Suppressor macrophage treated with lipopolysaccharide for 1 hour (primary cell): ENCODE measurements at regions not wholly inside any gene's neighbourhood (a gene's known extent, or its start where the extent isn't known, plus 50 kb on each side); places are given as distances from the start of the nearest gene placed in this dataset.

ENCODE experiments used
- DNase-seq, 3 donors: peaks; one replicate each; pipeline ENCODE4 v3.0.0-alpha.2; 2020 to 2022

DNA sequence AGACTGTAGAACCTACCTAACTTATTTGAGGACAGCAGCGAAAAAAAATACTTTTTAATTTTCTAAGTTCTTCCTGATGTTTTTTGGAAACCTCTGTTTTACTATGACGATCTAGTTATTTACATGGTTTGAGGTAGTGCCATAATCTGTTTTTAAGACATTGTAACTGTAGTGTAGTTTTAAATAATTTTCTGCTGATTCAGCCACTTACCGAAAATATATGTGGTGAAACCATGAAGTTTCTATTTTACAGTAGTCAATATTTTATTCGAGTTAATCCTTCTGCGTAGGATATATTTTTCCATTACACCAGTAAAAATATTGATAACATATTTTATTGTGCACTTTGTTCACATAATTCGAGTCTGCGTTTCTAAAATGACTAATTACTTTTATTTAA lies 121.7 kb upstream of the RRP15 start:
- DNase-seq: no peak

DNA sequence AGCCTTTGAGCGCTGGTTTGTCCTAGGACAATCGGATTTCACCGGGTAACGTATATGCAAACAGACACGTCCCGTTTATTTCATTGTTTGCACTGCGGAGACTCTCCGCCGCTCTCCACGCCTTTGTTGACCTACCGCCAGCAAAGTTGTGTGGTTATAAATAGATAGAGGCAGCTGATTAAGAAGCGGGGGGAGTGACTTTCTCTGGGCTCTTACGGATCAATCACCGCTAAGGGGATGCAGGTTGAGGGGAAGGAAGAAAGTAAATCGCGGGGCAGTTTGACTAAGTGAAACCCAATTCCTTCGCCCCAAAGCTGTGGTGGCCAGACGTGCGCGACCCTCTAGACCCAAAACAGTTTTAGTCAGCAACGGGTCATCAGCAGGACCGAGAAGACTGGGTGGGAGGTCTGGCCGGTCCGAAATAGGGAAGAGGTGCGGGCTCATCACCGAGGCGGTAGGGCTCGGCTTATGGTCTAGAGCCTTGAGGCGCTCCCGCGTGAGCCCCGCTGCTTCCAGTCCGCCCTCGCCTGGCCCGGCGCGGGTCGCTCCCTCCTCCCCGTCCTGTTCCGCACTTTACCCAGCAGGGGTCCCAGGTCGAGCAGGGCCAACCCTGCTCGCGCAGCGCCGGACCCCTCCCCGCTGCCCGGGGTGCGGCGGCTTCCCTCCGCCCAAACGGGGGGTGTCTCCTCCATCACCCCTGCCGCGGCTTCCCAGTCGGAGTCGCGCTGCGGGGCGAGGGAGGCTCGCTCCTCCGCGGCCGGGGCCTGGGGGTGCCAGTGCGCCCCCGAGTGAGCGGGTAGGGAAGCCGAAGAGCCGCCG lies 120.8 kb upstream of the RRP15 start:
- peak in 2 of 3 donors; percentile 13 to 40 for DNase-seq

- DNase-seq: peak; percentile 19 to 49 (median 25)
Observed at GRCh38 chr1:218164930-218165700, 120.0 kb upstream of the RRP15 start.

- peak in 1 of 3 donors; percentile 3 for DNase-seq
Observed at GRCh38 chr1:218165701-218166114, 119.4 kb upstream of the RRP15 start.

DNA sequence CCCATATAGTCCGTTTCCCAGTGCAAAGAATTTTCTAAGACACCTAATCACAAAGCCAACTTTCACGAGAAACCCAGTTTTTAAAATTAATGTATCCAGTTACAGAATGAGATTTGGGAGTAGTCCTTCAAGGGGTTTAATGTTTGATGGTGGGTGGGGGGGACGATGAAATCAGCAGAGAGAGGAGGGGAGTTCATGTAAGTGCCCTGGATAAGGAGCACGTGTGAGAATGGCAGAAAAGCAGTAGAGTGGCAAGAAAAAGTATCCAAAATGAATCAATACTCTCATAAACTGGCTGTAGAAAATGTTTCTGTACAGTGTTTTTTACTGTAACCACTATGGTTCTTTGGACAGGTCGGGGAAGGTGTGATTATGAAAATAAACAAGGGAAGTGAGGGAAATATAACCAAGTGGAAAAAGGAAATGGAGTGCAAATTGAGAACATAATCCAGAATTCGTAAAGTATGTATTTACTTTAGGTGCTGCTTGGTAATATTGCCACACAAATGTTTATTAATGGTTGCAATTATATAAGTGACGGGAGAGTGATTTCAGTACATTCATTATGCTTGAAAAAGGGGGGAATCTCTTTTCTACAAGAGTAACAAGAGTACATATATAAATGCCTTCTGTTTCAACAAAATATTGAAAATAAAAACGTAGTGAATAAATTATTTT lies 118.7 kb upstream of the RRP15 start:
- DNase-seq: no peak

- DNase-seq: peak; percentile 21 to 62 (median 56)
Observed at GRCh38 chr1:218171302-218171893, 113.7 kb upstream of the RRP15 start.

DNA sequence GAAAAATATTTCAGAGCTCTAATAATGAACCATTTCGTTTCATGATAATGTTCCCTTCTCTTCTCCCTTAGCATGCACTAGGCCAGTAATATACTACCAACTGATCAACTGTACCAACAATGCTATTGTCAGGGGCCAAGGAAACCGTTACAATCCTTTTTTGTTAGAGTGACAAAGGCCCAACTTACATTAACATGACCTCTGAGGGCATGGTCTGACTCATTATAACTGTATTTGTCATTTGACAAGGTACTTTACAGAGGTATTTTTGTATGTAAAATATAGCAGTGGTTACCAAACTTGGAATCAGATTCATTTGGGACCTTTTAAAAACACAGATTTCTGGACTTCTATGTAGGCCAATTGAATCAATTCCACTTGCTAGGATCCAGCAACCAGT lies 102.6 kb upstream of the RRP15 start:
- DNase-seq: no peak

GRCh38 chr1:218200979-218201378 lies 84.1 kb upstream of the RRP15 start:
- DNase-seq: no peak

DNA sequence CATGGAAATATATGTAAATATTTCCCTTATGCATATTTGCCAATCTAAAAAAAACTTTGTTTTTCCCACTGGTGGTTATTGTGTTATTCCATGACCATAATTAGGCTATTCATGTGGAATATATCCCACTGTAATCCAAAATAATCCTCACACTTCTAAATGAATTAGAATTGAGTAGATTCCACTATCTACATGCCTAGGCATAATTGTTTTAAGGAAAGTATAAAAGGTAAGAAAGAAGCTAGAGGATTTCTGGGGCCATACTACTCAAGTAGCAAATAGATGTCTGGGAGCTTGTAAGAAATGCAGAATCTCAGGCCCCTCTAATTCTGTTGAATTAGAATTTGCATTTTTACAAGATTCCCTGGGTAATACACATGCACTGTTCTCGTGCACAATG lies 83.5 kb upstream of the RRP15 start:
- DNase-seq: no peak

- DNase-seq: no peak
Observed at GRCh38 chr1:218205721-218206120, 79.4 kb upstream of the RRP15 start.

DNA sequence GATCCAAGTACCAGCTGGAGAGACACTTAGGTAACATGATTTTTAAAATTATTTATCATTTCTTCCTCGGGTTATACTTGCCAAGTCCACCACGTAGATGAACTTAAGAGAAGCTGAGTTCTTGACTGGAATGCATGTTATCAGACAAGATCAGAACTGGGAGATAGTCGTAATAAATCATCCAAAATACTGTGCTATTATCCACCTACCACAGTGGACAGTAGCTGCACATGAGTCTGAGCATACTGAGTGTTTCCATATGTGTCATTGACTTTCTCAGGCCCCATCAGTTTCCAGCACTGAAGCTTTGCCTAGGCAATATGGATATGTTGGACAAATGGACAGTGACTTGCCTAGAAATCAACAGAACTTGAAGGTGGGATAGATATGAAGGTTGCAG lies 77.9 kb upstream of the RRP15 start:
- DNase-seq: no peak

- no peak for DNase-seq
Observed at GRCh38 chr1:218209351-218209861, 75.7 kb upstream of the RRP15 start.

- DNase-seq: no peak
Observed at GRCh38 chr1:218211241-218211640, 73.9 kb upstream of the RRP15 start.

- no peak for DNase-seq
Observed at GRCh38 chr1:218217040-218217439, 68.1 kb upstream of the RRP15 start.

DNA sequence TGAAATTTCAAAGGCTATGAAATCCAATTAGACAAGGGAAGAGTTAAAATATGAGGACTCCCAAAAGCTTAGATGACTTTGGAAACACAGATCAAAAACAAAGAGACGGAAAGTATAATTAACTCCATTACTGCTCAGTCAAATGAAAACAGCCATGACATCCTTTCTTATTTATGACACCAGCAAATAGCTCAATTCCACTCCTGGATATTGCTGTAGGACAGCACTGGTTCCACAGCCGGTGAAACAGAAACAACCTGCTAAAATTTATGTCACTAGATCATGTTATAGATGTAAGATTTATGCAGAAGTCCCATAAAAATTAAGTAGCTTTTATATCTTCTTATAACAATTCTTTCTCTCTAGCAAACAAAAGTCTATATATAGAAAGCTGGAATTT lies 65.6 kb upstream of the RRP15 start:
- DNase-seq: no peak

DNA sequence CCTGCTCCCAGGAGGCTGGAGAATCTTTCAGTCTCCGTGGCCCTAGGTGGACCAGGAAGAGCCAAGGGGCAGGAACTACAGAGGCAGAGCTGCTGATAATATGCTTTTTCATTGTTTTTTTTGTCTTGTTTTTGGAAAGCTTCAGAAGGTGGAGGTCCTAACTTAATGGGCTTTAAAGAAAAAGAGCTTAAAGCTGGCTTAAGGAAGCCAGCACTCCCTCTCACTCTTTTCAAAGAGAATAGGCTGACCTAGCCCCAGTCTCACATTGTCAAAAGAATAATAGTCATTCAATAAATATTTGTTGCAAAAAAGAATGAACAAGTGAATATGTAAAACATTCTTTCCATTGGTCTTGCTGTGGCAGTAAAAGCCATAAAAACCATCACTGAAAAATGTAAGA lies 61.0 kb upstream of the RRP15 start:
- no peak for DNase-seq

DNA sequence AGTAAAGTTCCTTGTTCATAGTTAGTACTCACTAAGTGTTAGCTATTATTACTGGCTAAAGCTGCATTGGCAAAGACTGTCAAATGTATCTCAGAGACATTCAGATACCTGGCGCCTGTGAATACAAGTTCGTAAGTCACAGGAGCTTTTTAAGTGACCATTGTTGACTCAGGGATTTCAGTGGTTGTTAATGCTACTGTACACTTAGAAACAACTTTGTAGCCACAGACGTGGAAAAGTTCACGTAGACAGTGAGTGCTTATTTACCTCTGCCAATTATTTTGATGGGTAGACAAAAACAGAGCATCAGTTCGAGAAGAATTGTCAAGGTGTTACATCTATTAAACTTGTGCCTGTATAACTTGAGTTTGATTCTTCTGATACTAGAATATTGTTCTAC lies 59.1 kb upstream of the RRP15 start:
- no peak for DNase-seq
